Heart right ventricle (tissue), 16 donors: ENCODE measurements at regions not wholly inside any gene's neighbourhood (a gene's known extent, or its start where the extent isn't known, plus 50 kb on each side); places are given as distances from the start of the nearest gene placed in this dataset.

Source experiments
- ATAC-seq, 8 donors: fragments of 200-7000 bp; cut with Tn5 transposase; one replicate each; pipeline ENCODE4 v1.9.1; 2020; ENCODE audit warnings: mild to moderate bottlenecking in 8 of 8, moderate library complexity in 8 of 8, moderate number of reproducible peaks in 1 of 8
- DNase-seq, 2 donors: peaks; one replicate each; pipeline ENCODE4 v3.0.0-alpha.2; 2020
- H3K27ac ChIP-seq, 10 donors: fragments of 200-600 bp; sonication (generic) in 2 of 10; one replicate each; pipeline versions ENCODE4 v1.5.0 to v1.8.0; 2020 to 2022; ENCODE audit warnings: mild to moderate bottlenecking in 3 of 10
- H3K27me3 ChIP-seq, 7 donors: fragments of 200-600 bp; one replicate each; pipeline ENCODE4 v1.8.0; 2021 to 2022; ENCODE audit warnings: mild to moderate bottlenecking in 2 of 7
- H3K36me3 ChIP-seq, 9 donors: fragments of 200-600 bp; sonication (generic) in 1 of 9; one replicate each; pipeline versions ENCODE4 v1.5.0 to v1.8.0; 2020 to 2022; ENCODE audit warnings: mild to moderate bottlenecking in 2 of 9
- H3K4me1 ChIP-seq, 9 donors: fragments of 200-600 bp; sonication (generic) in 1 of 9; one replicate each; pipeline versions ENCODE4 v1.5.0 to v1.8.0; 2020 to 2022; ENCODE audit warnings: mild to moderate bottlenecking in 4 of 9
- H3K4me3 ChIP-seq, 10 donors: fragments of 200-600 bp; sonication (generic) in 2 of 10; one replicate each; pipeline versions ENCODE4 v1.5.0 to v1.8.0; 2020 to 2022; ENCODE audit warnings: mild to moderate bottlenecking in 7 of 10, moderate library complexity in 2 of 10
- H3K9me3 ChIP-seq, 11 donors: fragments of 200-600 bp in 10 of 11; sonication (generic) in 2 of 11; one replicate each; pipeline versions ENCODE4 v1.5.0 to v1.8.0; 2013 to 2022; ENCODE audit warnings: mild to moderate bottlenecking in 2 of 11, control low read depth in 1 of 11, moderate library complexity in 1 of 11
- CTCF ChIP-seq, 9 donors: fragments of 200-600 bp; sonication (generic) in 2 of 9; IDR thresholded peaks; one replicate each; pipeline versions ENCODE4 v1.5.0 to v1.8.0; 2021 to 2022; ENCODE audit warnings: antibody characterized with exemption in 9 of 9, mild to moderate bottlenecking in 5 of 9, moderate library complexity in 1 of 9
- WGBS, 2 donors: extraction: QIAGEN DNeasy Blood & Tissue Kit; methylation state at CpG; one replicate each; pipeline ENCODE4 v1.1.7; 2013; ENCODE audit warnings: inconsistent platforms in 1 of 2; 5-methylcytosine and 5-hydroxymethylcytosine counted together
- intact Hi-C, 10 donors: fragments of 100-400 bp; cut with DNase I; formaldehyde crosslinking; loops; one replicate each; pipeline versions ENCODE4 v1.11.1 to v1.14.2; 2022
- donor health status: Arrhythmogenic right ventricular cardiomyopathy.
- donor health status: ischemic (EF 13 %, LVEDD 7.1; RV severe dilation, severe dysfunction).
- donor health status: healthy with polysubstance abuse.
- donor health status: DM: no; HTN: yes; CAD: no.
- donor health status: DM: no; HTN: no; CAD: no.
- donor health status: ischemic (EF 25% LVEDD 6.9; RV normal size, moderate dysfunction).
- donor health status: ischemic (EF 25% LVEDD 5.7; RV mildly dilated, moderate dysfunction).
- donor health status: healthy.
- donor health status: DM: yes; HTN: yes; CAD: no.
- donor health status: Ischemic cardiomyopathy.
- donor health status: ischemic (EF 35%, LVEDD 5.7; RV mildly dilated, moderate dysfunction).
- donor health status: nonischemic (EF 11% LVEDD 7.7; RV severe dilation, severe dysfunction).
- donor health status: DM: yes; HTN: yes; CAD: no.
- donor health status: PGD.
- donor health status: ischemic (EF 29% LVEDD 5.4; RV normal size, mild dysfunction).
- donor health status: nonischemic (EF 23%, LVEDD 6.1; RV moderate dilation, normal function).

- WGBS, 2 donors = 99% methylated on average over 17 of the region's 17 CpGs
Measured at GRCh38 chr2:134109246-134109645, 144.6 kb upstream of the MGAT5 start.

GRCh38 chr2:134109725-134110124, 144.1 kb upstream of the MGAT5 start:
- no peaks in the 10 kb centered on the region for H3K36me3 ChIP-seq
- peaks cover 0 to 5% (median 0%) of the 10 kb centered on the region in 9 donors for H3K4me1 ChIP-seq
- no peak for TF ChIP-seq CTCF (IDR thresholded peaks at IDR 0.05)
- WGBS, 2 donors = 52 to 67% methylated on average over 13 of the region's 13 CpGs
- ATAC-seq (peak in 2 of 8 donors; percentile 34 to 65), DNase-seq (no peak)
- H3K27ac ChIP-seq = no peak overlapping the region
- H3K9me3 ChIP-seq = peaks cover 0 to 19% (median 7%) of the 10 kb centered on the region in 11 donors
- intact Hi-C loops = loop anchor here in 4 of 10 donors (10.0 kb wide), 5 partner anchors 85 to 785 kb away; no protein-coding TSS in a partner anchor
- H3K4me3 ChIP-seq = no peak overlapping the region
- no peaks in the 10 kb centered on the region for H3K27me3 ChIP-seq

More at GRCh38 chr2:134109246-134109645, 144.6 kb upstream of the MGAT5 start:
- H3K36me3 ChIP-seq = no peaks in the 10 kb centered on the region
- H3K27me3 ChIP-seq = no peaks in the 10 kb centered on the region
- TF ChIP-seq CTCF (IDR thresholded peaks at IDR 0.05) = no peak
- DNase-seq (no peak), ATAC-seq (peak in 1 of 8 donors; percentile 47)
- no peak overlapping the region for H3K27ac ChIP-seq
- intact Hi-C loops = loop anchor here in 2 of 10 donors (10.0 kb wide), 2 partner anchors 84 to 214 kb away; no protein-coding TSS in a partner anchor
- H3K9me3 ChIP-seq = peaks cover 0 to 19% (median 7%) of the 10 kb centered on the region in 11 donors
- no peak overlapping the region for H3K4me3 ChIP-seq
- H3K4me1 ChIP-seq = peaks cover 0 to 5% (median 0%) of the 10 kb centered on the region in 9 donors

GRCh38 chr2:134110532-134110931, 143.3 kb upstream of the MGAT5 start:
- H3K4me3 ChIP-seq = no peak overlapping the region
- H3K27me3 ChIP-seq = no peaks in the 10 kb centered on the region
- no peak for TF ChIP-seq CTCF (IDR thresholded peaks at IDR 0.05)
- DNase-seq (no peak), ATAC-seq (no peak)
- peaks cover 0 to 5% (median 0%) of the 10 kb centered on the region in 9 donors for H3K4me1 ChIP-seq
- intact Hi-C loops = loop anchor here in 3 of 10 donors (10.0 kb wide), 3 partner anchors 134 to 784 kb away; no protein-coding TSS in a partner anchor
- H3K9me3 ChIP-seq = peaks cover 0 to 19% (median 7%) of the 10 kb centered on the region in 11 donors
- H3K36me3 ChIP-seq = no peaks in the 10 kb centered on the region
- no peak overlapping the region for H3K27ac ChIP-seq
- 91 to 92% methylated on average over 3 of the region's 3 CpGs for WGBS, 2 donors

GRCh38 chr2:134117676-134118075, 136.2 kb upstream of the MGAT5 start:
- Histone ChIP-seq H3K36me3 (no peaks in the 10 kb centered on the region), H3K27me3 (no peaks in the 10 kb centered on the region), H3K9me3 (no peaks in the 10 kb centered on the region), H3K4me3 (no peak overlapping the region), H3K4me1 (peaks cover 4 to 37% (median 32%) of the 10 kb centered on the region in 9 donors), H3K27ac (no peak overlapping the region)
- TF ChIP-seq CTCF (IDR thresholded peaks at IDR 0.05) = no peak
- DNase-seq = no peak
- 14 to 31% methylated on average over 2 of the region's 2 CpGs for WGBS, 2 donors
- no peak for ATAC-seq
- intact Hi-C loops = loop anchor here (1.0 to 10.0 kb wide), 18 partner anchors 90 to 780 kb away; no protein-coding TSS in a partner anchor
